Brain microvascular endothelial cell (primary cell): ENCODE measurements at regions not wholly inside any gene's neighbourhood (a gene's known extent, or its start where the extent isn't known, plus 50 kb on each side); places are given as distances from the start of the nearest gene placed in this dataset.

Experiments
- DNase-seq: peaks from one replicate; pipeline ENCODE4 v3.0.0-alpha.2; 2020
- H3K27ac ChIP-seq: fragments of 250-450 bp; sonication (Bioruptor Pico); 2 replicates; pipeline ENCODE4 v1.5.1; 2020; ENCODE audit warnings: mild to moderate bottlenecking, moderate library complexity
- H3K27me3 ChIP-seq: fragments of 250-450 bp; sonication (Bioruptor Pico); replicated peaks from 2 replicates; pipeline ENCODE4 v1.5.1; 2020; ENCODE audit warnings: mild to moderate bottlenecking
- H3K36me3 ChIP-seq: fragments of 250-450 bp; sonication (Bioruptor Pico); replicated peaks from 2 replicates; pipeline ENCODE4 v1.5.1; 2020; ENCODE audit warnings: mild to moderate bottlenecking
- H3K4me3 ChIP-seq: 2 replicates; pipeline ENCODE4 v1.5.1; 2011; ENCODE audit warnings: low read depth, mild to moderate bottlenecking, control low read depth, low read length, moderate library complexity
- CTCF ChIP-seq: IDR thresholded peaks from 2 replicates; pipeline ENCODE4 v1.5.1; 2011; ENCODE audit warnings: low read depth, mild to moderate bottlenecking, moderate library complexity, low read length, control low read depth, inconsistent platforms; ENCODE audit errors: missing control alignments
- in situ Hi-C: cut with HindIII; loops from 2 replicates; pipeline ENCODE4 v1.10.0; 2017; ENCODE audit warnings: low sequenced_read_pairs, low pct_ligation_motif_present

GRCh38 chr5:98398465-98398864, 375.0 kb upstream of the RGMB start:
- no peaks in the 10 kb centered on the region for H3K36me3 ChIP-seq
- DNase-seq, result no peak
- no peaks in the 10 kb centered on the region for H3K27me3 ChIP-seq
- no peak overlapping the region for H3K27ac ChIP-seq
- TF ChIP-seq CTCF, result no peak
- in situ Hi-C loops, result no loop called here
- H3K4me3 ChIP-seq, result no peak overlapping the region

- no peaks in the 10 kb centered on the region for H3K27me3 ChIP-seq
- no peak for TF ChIP-seq CTCF
- no peak for DNase-seq
- in situ Hi-C loops, result no loop called here
- H3K27ac ChIP-seq, result no peak overlapping the region
- H3K4me3 ChIP-seq, result no peak overlapping the region
- H3K36me3 ChIP-seq, result no peaks in the 10 kb centered on the region
These were observed 371.8 kb upstream of the RGMB start for GRCh38 chr5:98401656-98402055.

GRCh38 chr5:98402130-98402529, 371.3 kb upstream of the RGMB start:
- Histone ChIP-seq H3K27me3 (no peaks in the 10 kb centered on the region), H3K4me3 (no peak overlapping the region), H3K36me3 (no peaks in the 10 kb centered on the region), H3K27ac (no peak overlapping the region)
- no peak for DNase-seq
- in situ Hi-C loops, result no loop called here
- TF ChIP-seq CTCF, result no peak

- in situ Hi-C loops, result no loop called here
These were observed 370.3 kb upstream of the RGMB start for GRCh38 chr5:98403131-98403530.

GRCh38 chr5:98414938-98415337, 358.5 kb upstream of the RGMB start:
- in situ Hi-C loops, result no loop called here
- Histone ChIP-seq H3K4me3 (no peak overlapping the region), H3K36me3 (no peaks in the 10 kb centered on the region), H3K27me3 (no peaks in the 10 kb centered on the region), H3K27ac (peak overlapping the region; percentile 85)
- DNase-seq, result peak; percentile 95
- TF ChIP-seq CTCF, result no peak

More at GRCh38 chr5:98403131-98403530, 370.3 kb upstream of the RGMB start:
- Histone ChIP-seq H3K27ac (no peak overlapping the region), H3K36me3 (no peaks in the 10 kb centered on the region), H3K4me3 (no peak overlapping the region), H3K27me3 (no peaks in the 10 kb centered on the region)
- DNase-seq, result no peak
- TF ChIP-seq CTCF, result no peak

- TF ChIP-seq CTCF, result no peak
- H3K27me3 ChIP-seq, result no peaks in the 10 kb centered on the region
- no peak overlapping the region for H3K4me3 ChIP-seq
- no peak for DNase-seq
- H3K36me3 ChIP-seq, result no peaks in the 10 kb centered on the region
- in situ Hi-C loops, result no loop called here
- H3K27ac ChIP-seq, result peak overlapping the region; percentile 81
These were observed 357.8 kb upstream of the RGMB start for GRCh38 chr5:98415663-98416062.
